Transverse colon (tissue), 4 donors: ENCODE measurements at regions not wholly inside any gene's neighbourhood (a gene's known extent, or its start where the extent isn't known, plus 50 kb on each side); places are given as distances from the start of the nearest gene placed in this dataset.
"Not testable (repeated sequence)": the region's sequence is repeated elsewhere in the genome, so short reads cannot be mapped to it uniquely, and the experiment has no call there.

Experiments used
- DNase-seq: peaks from one replicate; pipeline ENCODE4 v3.0.0-alpha.2; 2019
- H3K27ac ChIP-seq, 4 donors: fragments of 200-600 bp; sonication (generic); 2 replicates each; pipeline ENCODE4 v1.5.1; 2016 to 2018; ENCODE audit warnings: inconsistent platforms in 4 of 4
- H3K27me3 ChIP-seq: fragments of 200-600 bp; sonication (generic); 2 replicates; pipeline ENCODE4 v1.5.1; 2017; ENCODE audit warnings: inconsistent platforms
- H3K36me3 ChIP-seq, 4 donors: fragments of 200-600 bp; sonication (generic); 2 replicates each; pipeline ENCODE4 v1.5.1; 2017 to 2019; ENCODE audit warnings: inconsistent platforms in 4 of 4
- H3K4me1 ChIP-seq, 4 donors: fragments of 200-600 bp; sonication (generic); 2 replicates each; pipeline ENCODE4 v1.5.1; 2017 to 2020; ENCODE audit warnings: inconsistent platforms in 4 of 4
- H3K4me3 ChIP-seq, 4 donors: fragments of 200-600 bp; sonication (generic); 1 replicate in 1 of 4; 2 replicates in 3 of 4; pipeline versions ENCODE4 v1.5.1 to v1.6.1; 2017 to 2019; ENCODE audit warnings: inconsistent platforms in 4 of 4
- H3K9me3 ChIP-seq, 2 donors: fragments of 200-600 bp; sonication (generic); 2 replicates each; pipeline ENCODE4 v1.5.1; 2017 to 2019; ENCODE audit warnings: inconsistent platforms in 2 of 2
- CTCF ChIP-seq, 5 experiments: fragments of 200-600 bp in 3 of 5; fragments of 450-650 bp in 2 of 5; sonication (generic) in 3 of 5; IDR thresholded peaks; 1 replicate in 2 of 5; 2 replicates in 3 of 5; pipeline ENCODE4 v1.5.1; 2016 to 2017; ENCODE audit warnings: antibody characterized with exemption in 5 of 5, inconsistent platforms in 3 of 5, mild to moderate bottlenecking in 2 of 5, moderate library complexity in 1 of 5
- EP300 ChIP-seq: sonication (generic); formaldehyde crosslinking; IDR thresholded peaks from one replicate; pipeline ENCODE4 v1.6.1; 2017; ENCODE audit warnings: antibody characterized with exemption, low read depth
- POLR2A ChIP-seq: fragments of 450-650 bp; IDR thresholded peaks from one replicate; pipeline ENCODE4 v1.6.1; 2016; ENCODE audit warnings: antibody characterized with exemption, mild to moderate bottlenecking, moderate library complexity
- POLR2AphosphoS5 ChIP-seq, 3 donors: sonication (generic); formaldehyde crosslinking; IDR thresholded peaks; one replicate each; pipeline ENCODE4 v1.6.1; 2016; ENCODE audit warnings: antibody characterized with exemption in 3 of 3
- WGBS, 2 donors: methylation state at CpG; one replicate each; pipeline ENCODE4 v1.1.5; 2018; ENCODE audit warnings: low coverage in 1 of 2; 5-methylcytosine and 5-hydroxymethylcytosine counted together
- in situ Hi-C, 4 donors: fragments of 200-750 bp; cut with MboI; loops; one replicate each; pipeline versions ENCODE4 v1.15.0 to v1.15.1; 2017; ENCODE audit warnings: low sequenced_read_pairs in 3 of 4, low pct_ligation_motif_present in 1 of 4, low pct_unique_long_range_greater_than_20kb in 1 of 4
- intact Hi-C: fragments of 100-400 bp; cut with DNase I; formaldehyde crosslinking; loops from one replicate; pipeline ENCODE4 v1.15.1; 2023; ENCODE audit warnings: low total_unique reads

GRCh38 chr10:35819011-35819410, 176.9 kb upstream of the FZD8 start:
- TF ChIP-seq POLR2A: no peak
- no peak for TF ChIP-seq POLR2AphosphoS5 (IDR thresholded peaks at IDR 0.05)
- TF ChIP-seq CTCF (IDR thresholded peaks at IDR 0.05): no peak
- TF ChIP-seq EP300: no peak
- 82 to 87% methylated on average over 3 of the region's 3 CpGs for WGBS, 2 donors
- in situ Hi-C loops: no loop called here
- peaks cover 0 to 5% (median 0%) of the 10 kb centered on the region in 4 donors for H3K4me1 ChIP-seq
- H3K36me3 ChIP-seq: no peaks in the 10 kb centered on the region
- no peak overlapping the region for H3K27ac ChIP-seq
- intact Hi-C loops: no loop called here
- no peaks in the 10 kb centered on the region for H3K27me3 ChIP-seq
- no peak for DNase-seq
- no peak overlapping the region for H3K4me3 ChIP-seq
- H3K9me3 ChIP-seq: no peaks in the 10 kb centered on the region

DNA sequence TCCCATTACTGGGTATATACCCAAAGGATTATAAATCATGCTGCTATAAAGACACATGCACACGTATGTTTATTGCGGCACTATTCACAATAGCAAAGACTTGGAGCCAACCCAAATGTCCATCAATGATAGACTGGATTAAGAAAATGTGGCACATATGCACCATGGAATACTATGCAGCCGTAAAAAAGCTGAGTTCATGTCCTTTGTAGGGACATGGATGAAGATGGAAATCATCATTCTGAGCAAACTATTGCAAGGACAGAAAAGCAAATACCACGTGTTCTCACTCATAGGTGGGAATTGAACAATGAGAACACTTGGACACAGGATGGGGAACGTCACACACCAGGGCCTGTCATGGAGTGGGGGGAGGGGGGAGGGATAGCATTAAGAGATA, 175.0 kb upstream of the FZD8 start:
- H3K4me1 ChIP-seq, intact Hi-C loops, H3K9me3 ChIP-seq, H3K27ac ChIP-seq, H3K4me3 ChIP-seq, DNase-seq, H3K27me3 ChIP-seq, H3K36me3 ChIP-seq, in situ Hi-C loops: not testable (repeated sequence)
- 78% methylated on average over 3 of the region's 5 CpGs; no CpG with 5 or more reads in 1 of the 2 donors for WGBS, 2 donors

GRCh38 chr10:35813219-35813618, 171.1 kb upstream of the FZD8 start:
- TF ChIP-seq CTCF (IDR thresholded peaks at IDR 0.05): no peak
- no peak for TF ChIP-seq POLR2AphosphoS5 (IDR thresholded peaks at IDR 0.05)
- no peak for TF ChIP-seq POLR2A
- no peak for TF ChIP-seq EP300
- Histone ChIP-seq H3K9me3 (no peaks in the 10 kb centered on the region), H3K27ac (no peak overlapping the region), H3K4me1 (no peaks in the 10 kb centered on the region), H3K36me3 (no peaks in the 10 kb centered on the region), H3K4me3 (no peak overlapping the region), H3K27me3 (no peaks in the 10 kb centered on the region)
- intact Hi-C loops: no loop called here
- no peak for DNase-seq
- 79 to 80% methylated on average over 4 of the region's 4 CpGs for WGBS, 2 donors
- in situ Hi-C loops: no loop called here

- intact Hi-C loops (no loop called here), in situ Hi-C loops (no loop called here)
- no peaks in the 10 kb centered on the region for H3K36me3 ChIP-seq
- no peak for TF ChIP-seq POLR2AphosphoS5 (IDR thresholded peaks at IDR 0.05)
- TF ChIP-seq EP300: no peak
- H3K27ac ChIP-seq: no peak overlapping the region
- H3K9me3 ChIP-seq: no peaks in the 10 kb centered on the region
- no peaks in the 10 kb centered on the region for H3K4me1 ChIP-seq
- DNase-seq: no peak
- no peak overlapping the region for H3K4me3 ChIP-seq
- no peaks in the 10 kb centered on the region for H3K27me3 ChIP-seq
- 92 to 100% methylated on average over 1 of the region's 1 CpG for WGBS, 2 donors
These were observed 166.2 kb upstream of the FZD8 start for GRCh38 chr10:35808344-35808743.

GRCh38 chr10:35803046-35803445, 160.9 kb upstream of the FZD8 start:
- Histone ChIP-seq H3K4me1 (no peaks in the 10 kb centered on the region), H3K27ac (no peak overlapping the region), H3K4me3 (no peak overlapping the region), H3K9me3 (no peaks in the 10 kb centered on the region), H3K36me3 (no peaks in the 10 kb centered on the region), H3K27me3 (no peaks in the 10 kb centered on the region)
- intact Hi-C loops: no loop called here
- no peak for DNase-seq
- in situ Hi-C loops: no loop called here
- WGBS, 2 donors: 85 to 88% methylated on average over 1 to 2 of the region's 2 CpGs
- no peak for TF ChIP-seq EP300
- TF ChIP-seq POLR2AphosphoS5 (IDR thresholded peaks at IDR 0.05): no peak
- TF ChIP-seq POLR2A: no peak
- no peak for TF ChIP-seq CTCF (IDR thresholded peaks at IDR 0.05)
